Osteocyte (in vitro differentiated cells): ENCODE measurements at regions not wholly inside any gene's neighbourhood (a gene's known extent, or its start where the extent isn't known, plus 50 kb on each side); places are given as distances from the start of the nearest gene placed in this dataset.

Experiments used
- DNase-seq: peaks from one replicate; pipeline ENCODE4 v3.0.0; 2021; ENCODE audit warnings: mixed read lengths; ENCODE audit not compliant: unreplicated experiment; ENCODE audit errors: extremely low spot score
- H3K27ac Mint-ChIP-seq: one replicate; pipeline ENCODE4 v1.8.0; 2021; ENCODE audit warnings: mild to moderate bottlenecking, mixed read lengths; ENCODE audit not compliant: unreplicated experiment
- H3K27me3 Mint-ChIP-seq: one replicate; pipeline ENCODE4 v1.8.0; 2021; ENCODE audit warnings: mixed read lengths; ENCODE audit not compliant: unreplicated experiment
- H3K36me3 Mint-ChIP-seq: one replicate; pipeline ENCODE4 v1.8.0; 2021; ENCODE audit warnings: mixed read lengths; ENCODE audit not compliant: unreplicated experiment
- H3K4me1 Mint-ChIP-seq: one replicate; pipeline ENCODE4 v1.8.0; 2021; ENCODE audit warnings: mixed read lengths; ENCODE audit not compliant: unreplicated experiment
- H3K4me3 Mint-ChIP-seq: one replicate; pipeline ENCODE4 v1.8.0; 2021; ENCODE audit warnings: mild to moderate bottlenecking, moderate library complexity, mixed read lengths; ENCODE audit not compliant: unreplicated experiment
- H3K9me3 Mint-ChIP-seq: one replicate; pipeline ENCODE4 v1.8.0; 2021; ENCODE audit warnings: mixed read lengths; ENCODE audit not compliant: unreplicated experiment
- CTCF ChIP-seq: fragments of 200-600 bp; sonication (generic); IDR thresholded peaks from 2 replicates; pipeline ENCODE4 v1.5.0; 2021; ENCODE audit warnings: antibody characterized with exemption, mild to moderate bottlenecking, moderate library complexity

GRCh38 chr20:53695797-53696527, 102.3 kb upstream of the ZNF217 start:
- no peak overlapping the region for H3K4me3 Mint-ChIP-seq
- TF ChIP-seq CTCF, result no peak
- H3K27ac Mint-ChIP-seq, result no peak overlapping the region
- no peaks in the 10 kb centered on the region for H3K36me3 Mint-ChIP-seq
- H3K4me1 Mint-ChIP-seq, result no peaks in the 10 kb centered on the region
- H3K9me3 Mint-ChIP-seq, result no peaks in the 10 kb centered on the region
- H3K27me3 Mint-ChIP-seq, result no peaks in the 10 kb centered on the region
- no peak for DNase-seq

- Mint-ChIP-seq H3K27me3 (no peaks in the 10 kb centered on the region), H3K27ac (no peak overlapping the region), H3K36me3 (no peaks in the 10 kb centered on the region), H3K9me3 (no peaks in the 10 kb centered on the region), H3K4me3 (no peak overlapping the region), H3K4me1 (no peaks in the 10 kb centered on the region)
- DNase-seq, result no peak
- TF ChIP-seq CTCF, result no peak
These were observed 99.7 kb upstream of the ZNF217 start for GRCh38 chr20:53693262-53693871.

- H3K36me3 Mint-ChIP-seq, result no peaks in the 10 kb centered on the region
These were observed 98.9 kb upstream of the ZNF217 start for GRCh38 chr20:53692465-53693067.

GRCh38 chr20:53691811-53692192, 98.2 kb upstream of the ZNF217 start:
- no peak overlapping the region for H3K27ac Mint-ChIP-seq
- no peaks in the 10 kb centered on the region for H3K36me3 Mint-ChIP-seq
- no peaks in the 10 kb centered on the region for H3K9me3 Mint-ChIP-seq
- no peak for DNase-seq
- no peaks in the 10 kb centered on the region for H3K27me3 Mint-ChIP-seq
- TF ChIP-seq CTCF, result no peak
- no peaks in the 10 kb centered on the region for H3K4me1 Mint-ChIP-seq
- no peak overlapping the region for H3K4me3 Mint-ChIP-seq

More at GRCh38 chr20:53692465-53693067, 98.9 kb upstream of the ZNF217 start:
- Mint-ChIP-seq H3K27me3 (no peaks in the 10 kb centered on the region), H3K9me3 (no peaks in the 10 kb centered on the region), H3K27ac (no peak overlapping the region), H3K4me3 (no peak overlapping the region), H3K4me1 (no peaks in the 10 kb centered on the region)
- DNase-seq, result no peak
- no peak for TF ChIP-seq CTCF
